H7 (cell line): ENCODE measurements at regions not wholly inside any gene's neighbourhood (a gene's known extent, or its start where the extent isn't known, plus 50 kb on each side); places are given as distances from the start of the nearest gene placed in this dataset.

Experiments
- DNase-seq: peaks from one replicate; pipeline ENCODE4 v3.0.0; 2012
- H3K27me3 ChIP-seq: 2 replicates; pipeline ENCODE4 v1.6.0; 2011; ENCODE audit warnings: mild to moderate bottlenecking, low read length; ENCODE audit not compliant: control insufficient read depth, insufficient read depth
- H3K36me3 ChIP-seq: replicated peaks from 2 replicates; pipeline ENCODE4 v1.5.1; 2011; ENCODE audit warnings: low read length; ENCODE audit not compliant: control insufficient read depth, insufficient read depth
- H3K4me3 ChIP-seq: 2 replicates; pipeline ENCODE4 v1.5.1; 2011; ENCODE audit warnings: low read depth, mild to moderate bottlenecking, control low read depth, low read length, moderate library complexity; ENCODE audit not compliant: insufficient read depth

DNA sequence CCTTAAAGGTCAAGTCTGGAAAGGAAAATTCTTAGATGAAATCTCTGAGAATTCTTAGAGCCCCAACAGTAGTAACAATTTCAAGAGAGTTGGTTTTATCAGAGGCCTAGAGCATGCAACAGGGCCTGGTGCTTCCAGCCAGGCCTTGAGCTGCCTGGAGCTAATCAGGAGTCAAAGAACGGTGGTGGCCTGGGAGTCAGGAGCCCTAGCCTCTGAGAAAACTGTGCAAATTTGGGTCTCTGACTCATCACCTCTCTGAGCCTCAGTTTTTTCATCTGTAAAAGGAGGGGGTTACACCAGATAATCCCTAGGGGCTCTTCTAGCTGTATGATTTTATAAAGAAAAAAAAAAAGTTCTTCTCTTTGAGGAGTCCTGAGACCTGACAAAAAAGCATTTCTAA is 227.3 kb upstream of the RPL38 start:
- Histone ChIP-seq H3K4me3 (no peak overlapping the region), H3K36me3 (no peaks in the 10 kb centered on the region), H3K27me3 (no peaks in the 10 kb centered on the region; the same call in 1 of the 2 replicates)
- peak; percentile 4 for DNase-seq

- Histone ChIP-seq H3K4me3 (no peak overlapping the region), H3K36me3 (no peaks in the 10 kb centered on the region), H3K27me3 (no peaks in the 10 kb centered on the region; the same call in 1 of the 2 replicates)
- peak; percentile 5 for DNase-seq
Observed at GRCh38 chr17:73976676-73977521, 226.6 kb upstream of the RPL38 start.

- no peaks in the 10 kb centered on the region for H3K36me3 ChIP-seq
- no peaks in the 10 kb centered on the region; the same call in 1 of the 2 replicates for H3K27me3 ChIP-seq
- DNase-seq: peak; percentile 2
- no peak overlapping the region for H3K4me3 ChIP-seq
Observed at GRCh38 chr17:73980517-73980916, 223.0 kb upstream of the RPL38 start.

DNA sequence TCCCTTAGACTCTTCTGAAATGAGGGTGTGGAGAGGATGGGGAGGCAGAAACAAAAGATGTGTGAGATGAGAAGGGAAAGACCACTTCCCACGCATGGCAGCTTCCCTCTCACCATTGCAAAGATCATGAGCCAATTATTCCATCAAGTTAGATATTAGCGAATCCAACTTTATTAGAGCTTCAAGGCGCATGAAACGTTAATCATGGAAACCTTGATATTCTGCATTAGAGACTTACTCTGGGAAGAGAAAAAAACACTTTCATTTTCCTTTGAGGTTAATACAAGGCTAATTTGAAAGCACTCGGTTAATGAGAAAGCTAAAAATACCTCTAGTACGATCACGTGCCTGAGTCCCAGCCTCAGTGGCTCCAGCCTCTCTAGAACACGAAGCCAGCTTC is 220.6 kb upstream of the RPL38 start:
- no peaks in the 10 kb centered on the region for H3K36me3 ChIP-seq
- no peaks in the 10 kb centered on the region; the same call in 1 of the 2 replicates for H3K27me3 ChIP-seq
- DNase-seq: no peak
- H3K4me3 ChIP-seq: no peak overlapping the region

- H3K4me3 ChIP-seq: no peak overlapping the region
- no peaks in the 10 kb centered on the region for H3K27me3 ChIP-seq
- peak; percentile 37 for DNase-seq
- no peaks in the 10 kb centered on the region for H3K36me3 ChIP-seq
Observed at GRCh38 chr17:73983621-73984400, 219.7 kb upstream of the RPL38 start.

- peak; percentile 30 for DNase-seq
- H3K27me3 ChIP-seq: no peaks in the 10 kb centered on the region
- H3K4me3 ChIP-seq: no peak overlapping the region
- no peaks in the 10 kb centered on the region for H3K36me3 ChIP-seq
Observed at GRCh38 chr17:73984941-73985340, 218.5 kb upstream of the RPL38 start.

GRCh38 chr17:73985466-73986015 is 217.9 kb upstream of the RPL38 start:
- Histone ChIP-seq H3K27me3 (no peaks in the 10 kb centered on the region), H3K36me3 (no peaks in the 10 kb centered on the region), H3K4me3 (no peak overlapping the region)
- DNase-seq: no peak

DNA sequence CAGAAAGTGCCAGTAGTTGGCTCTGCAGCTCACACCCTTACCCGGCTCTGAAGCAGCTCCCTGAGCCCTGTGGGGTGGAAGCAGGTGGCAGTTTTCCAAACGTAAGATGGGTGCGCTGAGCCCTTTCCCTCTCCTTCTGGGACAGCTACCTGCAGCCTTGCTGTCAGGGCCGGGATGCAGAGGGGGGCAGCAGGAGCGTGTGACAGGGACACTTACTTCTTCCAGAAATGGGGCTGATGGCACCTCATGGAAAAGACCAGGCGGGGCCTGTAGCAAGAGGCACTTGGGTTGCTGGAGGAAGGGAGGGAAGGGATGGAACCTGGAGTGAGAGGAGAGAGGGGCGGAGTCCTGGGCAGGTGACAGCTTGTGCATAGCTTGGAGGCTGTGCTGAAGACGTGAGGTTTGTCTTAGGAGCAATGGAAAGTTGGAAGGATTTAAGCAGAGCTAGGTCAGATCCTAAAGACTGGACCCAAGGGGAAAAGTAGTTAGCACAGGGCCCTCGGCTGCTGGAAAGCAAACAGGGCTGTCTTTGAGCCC is 216.8 kb upstream of the RPL38 start:
- no peak overlapping the region for H3K4me3 ChIP-seq
- DNase-seq: peak; percentile 51
- H3K27me3 ChIP-seq: no peaks in the 10 kb centered on the region
- no peaks in the 10 kb centered on the region for H3K36me3 ChIP-seq

GRCh38 chr17:73987395-73987794 is 216.1 kb upstream of the RPL38 start:
- Histone ChIP-seq H3K4me3 (no peak overlapping the region), H3K27me3 (no peaks in the 10 kb centered on the region), H3K36me3 (no peaks in the 10 kb centered on the region)
- DNase-seq: peak; percentile 39

DNA sequence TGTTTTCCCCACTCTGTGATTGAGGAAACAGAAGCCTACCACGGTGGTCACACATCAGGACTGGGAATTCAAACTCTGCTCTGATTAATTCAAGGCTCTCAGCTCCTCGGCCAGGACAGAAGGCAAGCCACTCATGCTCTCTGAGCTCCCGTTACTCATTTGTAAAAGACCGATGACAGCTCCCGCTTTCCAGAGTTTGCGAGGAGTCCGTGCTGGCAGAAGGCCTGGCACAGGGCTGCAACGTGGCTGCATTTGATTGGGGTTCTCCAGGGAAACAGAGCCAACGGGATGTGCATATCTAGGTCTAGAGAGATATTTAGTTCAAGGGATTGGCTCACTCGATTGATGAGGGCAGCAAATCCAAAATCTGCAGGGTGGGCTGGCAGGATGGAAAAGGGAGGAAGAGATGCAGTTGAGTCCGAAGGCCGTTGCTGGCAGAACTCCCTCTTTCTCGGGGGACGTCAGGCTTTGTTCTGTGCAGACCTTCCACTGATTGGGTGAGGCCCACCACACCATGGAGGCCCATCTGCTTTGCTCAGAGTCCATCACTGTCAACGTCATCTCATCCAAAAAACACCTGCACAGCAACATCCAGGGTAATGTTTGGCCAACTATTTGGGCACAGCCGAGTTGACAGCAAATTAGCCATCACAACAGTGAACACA is 215.5 kb upstream of the RPL38 start:
- H3K36me3 ChIP-seq: no peaks in the 10 kb centered on the region
- H3K27me3 ChIP-seq: no peaks in the 10 kb centered on the region
- no peak for DNase-seq
- no peak overlapping the region for H3K4me3 ChIP-seq

GRCh38 chr17:73989671-73990070 is 213.8 kb upstream of the RPL38 start:
- DNase-seq: no peak
- H3K4me3 ChIP-seq: no peak overlapping the region
- no peaks in the 10 kb centered on the region for H3K36me3 ChIP-seq
- no peaks in the 10 kb centered on the region for H3K27me3 ChIP-seq

DNA sequence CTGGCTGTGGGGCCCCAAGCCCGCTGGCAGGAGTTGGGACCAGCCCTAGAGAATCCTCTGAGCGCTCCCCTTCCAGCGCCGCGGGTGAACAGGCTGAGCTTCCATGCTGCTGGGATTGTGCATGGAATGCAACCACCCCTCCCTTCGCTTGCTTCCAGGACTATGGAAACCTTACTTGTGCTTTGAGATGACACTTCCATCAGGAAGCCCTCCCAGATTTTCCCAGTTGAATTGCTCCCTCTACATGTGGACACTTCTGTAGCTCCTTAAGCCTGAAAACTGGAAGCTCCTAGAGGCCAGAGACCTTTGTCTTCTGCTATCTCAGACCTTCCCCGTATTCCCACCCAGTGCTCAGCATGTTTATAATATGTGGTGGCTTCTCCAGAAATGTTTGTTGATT is 213.2 kb upstream of the RPL38 start:
- peak; percentile 45 for DNase-seq
- Histone ChIP-seq H3K27me3 (no peaks in the 10 kb centered on the region), H3K36me3 (no peaks in the 10 kb centered on the region), H3K4me3 (no peak overlapping the region)

GRCh38 chr17:73991260-73991659 is 212.2 kb upstream of the RPL38 start:
- H3K36me3 ChIP-seq: no peaks in the 10 kb centered on the region
- peak; percentile 46 for DNase-seq
- H3K4me3 ChIP-seq: no peak overlapping the region
- H3K27me3 ChIP-seq: no peaks in the 10 kb centered on the region

DNA sequence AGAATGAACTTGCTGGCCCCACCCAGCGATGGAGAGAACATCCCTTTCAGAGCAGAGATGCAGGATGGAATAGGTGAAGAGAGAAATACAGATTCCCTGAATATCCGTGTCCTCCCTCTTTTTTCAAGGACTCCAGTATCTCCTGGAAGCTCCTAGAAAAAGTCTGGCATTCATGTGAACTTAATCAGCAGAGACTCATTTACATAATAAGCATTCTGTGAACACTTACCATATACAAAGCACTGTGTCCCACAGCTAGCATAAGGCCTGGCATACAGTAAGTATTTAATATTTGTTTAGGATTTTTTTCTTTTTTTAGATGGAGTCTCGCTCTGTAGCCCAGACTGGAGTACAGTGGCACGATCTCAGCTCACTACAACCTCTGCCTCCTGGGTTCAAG is 208.5 kb upstream of the RPL38 start:
- no peaks in the 10 kb centered on the region for H3K36me3 ChIP-seq
- DNase-seq: no peak
- no peaks in the 10 kb centered on the region for H3K27me3 ChIP-seq
- H3K4me3 ChIP-seq: no peak overlapping the region
